ENCODE measurements at regions not wholly inside any gene's neighbourhood (a gene's known extent, or its start where the extent isn't known, plus 50 kb on each side); places are given as distances from the start of the nearest gene placed in this dataset.
"Not testable (repeated sequence)": the region's sequence is repeated elsewhere in the genome, so short reads cannot be mapped to it uniquely, and the experiment has no call there.

GRCh38 chr2:207437136-207437523 lies 92.6 kb upstream of the CREB1 start:
- DNase-seq: no peak
- 77 to 97% (median 88%) methylated on average over 1 of the region's 1 CpG for WGBS, 5 donors
- H3K27me3 ChIP-seq (replicated peaks in 1 of 7): no peaks in the 10 kb centered on the region
- H3K36me3 ChIP-seq: no peaks in the 10 kb centered on the region
- no peak for TF ChIP-seq POLR2A (IDR thresholded peaks at IDR 0.05)
- no peak for TF ChIP-seq POLR2AphosphoS5 (IDR thresholded peaks at IDR 0.05)
- TF ChIP-seq, protein P1, sequence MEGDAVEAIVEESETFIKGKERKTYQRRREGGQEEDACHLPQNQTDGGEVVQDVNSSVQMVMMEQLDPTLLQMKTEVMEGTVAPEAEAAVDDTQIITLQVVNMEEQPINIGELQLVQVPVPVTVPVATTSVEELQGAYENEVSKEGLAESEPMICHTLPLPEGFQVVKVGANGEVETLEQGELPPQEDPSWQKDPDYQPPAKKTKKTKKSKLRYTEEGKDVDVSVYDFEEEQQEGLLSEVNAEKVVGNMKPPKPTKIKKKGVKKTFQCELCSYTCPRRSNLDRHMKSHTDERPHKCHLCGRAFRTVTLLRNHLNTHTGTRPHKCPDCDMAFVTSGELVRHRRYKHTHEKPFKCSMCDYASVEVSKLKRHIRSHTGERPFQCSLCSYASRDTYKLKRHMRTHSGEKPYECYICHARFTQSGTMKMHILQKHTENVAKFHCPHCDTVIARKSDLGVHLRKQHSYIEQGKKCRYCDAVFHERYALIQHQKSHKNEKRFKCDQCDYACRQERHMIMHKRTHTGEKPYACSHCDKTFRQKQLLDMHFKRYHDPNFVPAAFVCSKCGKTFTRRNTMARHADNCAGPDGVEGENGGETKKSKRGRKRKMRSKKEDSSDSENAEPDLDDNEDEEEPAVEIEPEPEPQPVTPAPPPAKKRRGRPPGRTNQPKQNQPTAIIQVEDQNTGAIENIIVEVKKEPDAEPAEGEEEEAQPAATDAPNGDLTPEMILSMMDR (IDR thresholded peaks at IDR 0.05 in 8 of 11, conservative IDR thresholded peaks at IDR 0.05 in 3 of 11): no peak
- no peak overlapping the region for H3K4me3 ChIP-seq
- H3K9me3 ChIP-seq: peaks cover 0 to 4% (median 0%) of the 10 kb centered on the region in 8 donors
- H3K4me1 ChIP-seq: no peaks in the 10 kb centered on the region
- no peak overlapping the region for H3K27ac ChIP-seq
- intact Hi-C loops (cut with DNase I; ENCODE audit: low total_unique reads): no loop called here

DNA sequence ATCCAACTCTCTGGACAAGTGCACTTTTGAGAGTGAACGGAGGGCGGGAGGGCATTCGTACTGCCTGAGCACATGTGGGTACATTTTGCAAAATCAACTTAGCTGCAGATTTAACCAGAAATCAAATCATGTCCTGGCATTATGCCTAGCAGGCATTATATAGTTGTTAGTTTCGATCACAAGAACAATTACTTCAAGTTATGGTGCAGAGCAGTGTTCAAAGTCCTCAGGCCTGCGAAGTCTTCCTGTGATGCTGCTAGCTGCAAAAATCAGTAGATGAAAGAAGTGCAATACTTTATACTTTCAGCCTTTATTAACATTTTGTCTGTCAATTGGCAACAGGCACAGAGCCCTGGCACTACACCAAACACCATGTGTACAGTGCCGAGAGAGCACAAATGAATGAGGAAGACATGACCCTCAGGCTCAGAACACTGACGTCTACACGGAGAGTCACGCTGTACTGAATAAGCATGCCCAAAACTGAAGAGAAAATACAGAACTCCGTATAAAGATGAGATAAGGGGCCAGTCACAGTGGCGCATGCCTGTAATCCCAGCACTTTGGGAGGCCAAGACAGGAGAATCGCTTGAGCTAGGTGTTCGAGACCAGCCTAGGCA lies 92.1 kb upstream of the CREB1 start:
- 86 to 93% (median 91%) methylated on average over 13 of the region's 13 CpGs for WGBS, 5 donors

GRCh38 chr2:207438414-207439126 lies 91.2 kb upstream of the CREB1 start:
- Histone ChIP-seq H3K9me3 (peaks cover 0 to 4% (median 0%) of the 10 kb centered on the region in 8 donors), H3K27ac (no peak overlapping the region), H3K36me3 (no peaks in the 10 kb centered on the region), H3K4me3 (no peak overlapping the region), H3K4me1 (no peaks in the 10 kb centered on the region), H3K27me3 (replicated peaks in 1 of 7) (no peaks in the 10 kb centered on the region)
- DNase-seq: no peak
- intact Hi-C loops (cut with DNase I; ENCODE audit: low total_unique reads): no loop called here
- 77 to 95% (median 85%) methylated on average over 3 of the region's 3 CpGs for WGBS, 5 donors
- TF ChIP-seq, protein P1 (IDR thresholded peaks at IDR 0.05 in 8 of 11, conservative IDR thresholded peaks at IDR 0.05 in 3 of 11): no peak
- TF ChIP-seq POLR2A (IDR thresholded peaks at IDR 0.05): no peak
- no peak for TF ChIP-seq POLR2AphosphoS5 (IDR thresholded peaks at IDR 0.05)

More for the DNA sequence above, 92.1 kb upstream of the CREB1 start:
- no peak for DNase-seq
- no peaks in the 10 kb centered on the region for H3K36me3 ChIP-seq
- no peaks in the 10 kb centered on the region for H3K27me3 ChIP-seq (replicated peaks in 1 of 7)
- no peaks in the 10 kb centered on the region for H3K4me1 ChIP-seq
- H3K9me3 ChIP-seq: peaks cover 0 to 4% (median 0%) of the 10 kb centered on the region in 8 donors
- no peak overlapping the region for H3K4me3 ChIP-seq
- no peak for TF ChIP-seq POLR2AphosphoS5 (IDR thresholded peaks at IDR 0.05)
- TF ChIP-seq POLR2A (IDR thresholded peaks at IDR 0.05): no peak
- TF ChIP-seq, protein P1 (IDR thresholded peaks at IDR 0.05 in 8 of 11, conservative IDR thresholded peaks at IDR 0.05 in 3 of 11): no peak
- no peak overlapping the region for H3K27ac ChIP-seq
- intact Hi-C loops (cut with DNase I; ENCODE audit: low total_unique reads): no loop called here

DNA sequence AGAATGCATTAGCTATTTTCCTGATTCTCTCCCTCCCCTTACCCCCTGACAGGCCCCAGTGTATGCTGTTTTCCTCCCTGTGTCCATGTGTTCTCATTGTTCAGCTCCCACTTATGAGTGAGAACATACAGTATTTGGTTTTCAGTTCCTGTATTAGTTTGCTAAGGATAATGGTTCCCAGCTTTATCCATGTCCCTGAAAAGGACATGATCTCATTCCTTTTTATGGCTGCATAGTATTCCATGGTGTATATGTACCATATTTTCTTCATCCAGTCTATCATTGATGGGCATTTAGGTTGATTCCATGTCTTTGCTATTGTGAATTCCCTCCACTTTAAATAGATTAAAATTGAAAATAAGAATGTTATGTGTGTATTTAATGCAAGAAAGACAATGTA lies 89.9 kb upstream of the CREB1 start:
- DNase-seq; intact Hi-C loops (cut with DNase I; ENCODE audit: low total_unique reads); H3K4me1 ChIP-seq; H3K27ac ChIP-seq; H3K4me3 ChIP-seq; H3K9me3 ChIP-seq; H3K36me3 ChIP-seq; H3K27me3 ChIP-seq (replicated peaks in 1 of 7): not testable (repeated sequence)
